PC-9 (cell line): ENCODE measurements at regions not wholly inside any gene's neighbourhood (a gene's known extent, or its start where the extent isn't known, plus 50 kb on each side); places are given as distances from the start of the nearest gene placed in this dataset.

Source experiments
- BruUV-seq: library from RNA; stranded (reverse); fragments of 400-500 nt; replicated peaks from 2 replicates; lab custom pipeline; 2021; lab: Mats Ljungman, UMichigan
- CTCF ChIA-PET: fragments of 300-600 bp; sonication (Branson Sonifier 250); formaldehyde crosslinking; loops from one replicate; lab custom pipeline; 2022; ENCODE audit warnings: antibody characterized with exemption; lab: Charles Lee
- POLR2A ChIA-PET: fragments of 300-600 bp; sonication (Branson Sonifier 250); formaldehyde crosslinking; loops from one replicate; lab custom pipeline; 2022; ENCODE audit warnings: antibody characterized with exemption; ENCODE audit not compliant: unreplicated experiment; lab: Charles Lee
- DNase-seq, 2 experiments: peaks; one replicate each; pipeline versions ENCODE4 v3.0.0 to v3.0.0-alpha.2; 2015 to 2022; ENCODE audit warnings: mixed read lengths in 1 of 2
- H2AFZ ChIP-seq: fragments of 200-600 bp; sonication (generic); 2 replicates; pipeline ENCODE4 v1.8.1; 2017; ENCODE audit warnings: antibody characterized with exemption
- H3F3A ChIP-seq: fragments of 200-600 bp; sonication (generic); 2 replicates; pipeline ENCODE4 v1.8.1; 2017; ENCODE audit warnings: antibody characterized with exemption, mild to moderate bottlenecking, low read depth; ENCODE audit not compliant: insufficient read depth
- H3K27ac ChIP-seq: fragments of 200-600 bp; sonication (generic); 2 replicates; pipeline ENCODE4 v1.6.1; 2016; ENCODE audit warnings: mixed run types
- H3K27me3 ChIP-seq: fragments of 200-600 bp; sonication (generic); 2 replicates; pipeline ENCODE4 v1.6.1; 2016; ENCODE audit warnings: low read depth, mixed run types; ENCODE audit not compliant: insufficient read depth
- H3K36me3 ChIP-seq: fragments of 200-600 bp; sonication (generic); 2 replicates; pipeline ENCODE4 v1.6.1; 2016; ENCODE audit warnings: low read depth, mixed run types
- H3K4me1 ChIP-seq: fragments of 200-600 bp; sonication (generic); replicated peaks from 2 replicates; pipeline ENCODE4 v1.6.1; 2016; ENCODE audit warnings: mixed run types; ENCODE audit not compliant: insufficient read depth
- H3K4me2 ChIP-seq: fragments of 200-600 bp; sonication (generic); 2 replicates; pipeline ENCODE4 v1.6.1; 2017; ENCODE audit warnings: mixed run types
- H3K4me3 ChIP-seq: fragments of 200-600 bp; sonication (generic); 2 replicates; pipeline ENCODE4 v1.6.1; 2016; ENCODE audit warnings: mixed run types
- H3K79me2 ChIP-seq: fragments of 200-600 bp; sonication (generic); 2 replicates; pipeline ENCODE4 v1.6.1; 2017; ENCODE audit warnings: low read depth, mixed run types
- H3K9me2 ChIP-seq: fragments of 200-600 bp; sonication (generic); 2 replicates; pipeline ENCODE4 v1.8.1; 2017; ENCODE audit warnings: mild to moderate bottlenecking; ENCODE audit not compliant: insufficient read depth
- H3K9me3 ChIP-seq: fragments of 200-600 bp; sonication (generic); 2 replicates; pipeline ENCODE4 v1.8.1; 2016; ENCODE audit warnings: low read depth; ENCODE audit not compliant: insufficient read depth
- H4K20me1 ChIP-seq: fragments of 200-600 bp; sonication (generic); 2 replicates; pipeline ENCODE4 v1.8.1; 2017; ENCODE audit not compliant: insufficient read depth
- CTCF ChIP-seq: fragments of 200-600 bp; sonication (generic); conservative IDR thresholded peaks from 2 replicates; pipeline ENCODE4 v1.6.1; 2017; ENCODE audit warnings: mixed run types, antibody characterized with exemption, mild to moderate bottlenecking, moderate library complexity
- EZH2 ChIP-seq: fragments of 200-600 bp; sonication (generic); IDR thresholded peaks from 2 replicates; pipeline ENCODE4 v1.8.0; 2017; ENCODE audit warnings: antibody characterized with exemption, low read depth
- intact Hi-C: fragments of 100-400 bp; cut with micrococcal nuclease; formaldehyde crosslinking; loops from one replicate; pipeline ENCODE4 v1.10.0; 2022; ENCODE audit not compliant: unreplicated experiment

GRCh38 chr11:80995523-80995922 is 1554.7 kb upstream of the TENM4 start:
- BruUV-seq, result no TSS peak
- TF ChIP-seq CTCF (no peak), EZH2 (no peak)

GRCh38 chr11:80993536-80993935 is 1552.7 kb upstream of the TENM4 start:
- no peaks in the 10 kb centered on the region for H3K79me2 ChIP-seq
- POLR2A ChIA-PET, result no interaction called here
- no peaks in the 10 kb centered on the region for H4K20me1 ChIP-seq
- intact Hi-C loops, result no loop called here
- CTCF ChIA-PET, result no interaction called here
- H2AFZ ChIP-seq, result no peak overlapping the region
- no peak overlapping the region for H3K4me3 ChIP-seq
- H3K36me3 ChIP-seq, result no peaks in the 10 kb centered on the region
- no peak for DNase-seq
- H3K4me2 ChIP-seq, result no peak overlapping the region
- BruUV-seq, result no TSS peak
- no peaks in the 10 kb centered on the region for H3K9me3 ChIP-seq
- no peaks in the 10 kb centered on the region for H3K27me3 ChIP-seq
- no peaks in the 10 kb centered on the region for H3F3A ChIP-seq
- TF ChIP-seq EZH2 (no peak), CTCF (no peak)
- H3K9me2 ChIP-seq, result no peaks in the 10 kb centered on the region
- no peak overlapping the region for H3K27ac ChIP-seq
- H3K4me1 ChIP-seq, result no peaks in the 10 kb centered on the region

More at GRCh38 chr11:80995523-80995922, 1554.7 kb upstream of the TENM4 start:
- Histone ChIP-seq H3F3A (no peaks in the 10 kb centered on the region), H3K9me3 (no peaks in the 10 kb centered on the region), H4K20me1 (no peaks in the 10 kb centered on the region), H3K4me2 (no peak overlapping the region), H3K4me1 (no peaks in the 10 kb centered on the region), H3K9me2 (no peaks in the 10 kb centered on the region), H2AFZ (no peak overlapping the region), H3K27ac (no peak overlapping the region), H3K79me2 (no peaks in the 10 kb centered on the region), H3K27me3 (no peaks in the 10 kb centered on the region), H3K36me3 (no peaks in the 10 kb centered on the region), H3K4me3 (no peak overlapping the region)
- intact Hi-C loops, result no loop called here
- peak in 1 of 2 experiments; percentile 5 for DNase-seq
- CTCF ChIA-PET, result no interaction called here
- POLR2A ChIA-PET, result no interaction called here

- Histone ChIP-seq H3K9me2 (no peaks in the 10 kb centered on the region), H3F3A (no peaks in the 10 kb centered on the region), H3K27ac (no peak overlapping the region), H4K20me1 (no peaks in the 10 kb centered on the region; the same call in 1 of the 2 replicates), H3K4me1 (no peaks in the 10 kb centered on the region), H3K36me3 (no peaks in the 10 kb centered on the region), H3K4me3 (no peak overlapping the region), H3K27me3 (no peaks in the 10 kb centered on the region), H3K4me2 (no peak overlapping the region), H2AFZ (no peak overlapping the region), H3K79me2 (no peaks in the 10 kb centered on the region), H3K9me3 (no peaks in the 10 kb centered on the region)
- intact Hi-C loops, result no loop called here
- no peak for TF ChIP-seq CTCF
- no peak for TF ChIP-seq EZH2
- peak in 1 of 2 experiments; percentile 15 for DNase-seq
- BruUV-seq, result no TSS peak
- ChIA-PET POLR2A (no interaction called here), CTCF (no interaction called here)
Measured at GRCh38 chr11:80990885-80991284, 1550.1 kb upstream of the TENM4 start.
